ENCODE measurements at regions not wholly inside any gene's neighbourhood (a gene's known extent, or its start where the extent isn't known, plus 50 kb on each side); places are given as distances from the start of the nearest gene placed in this dataset.

DNA sequence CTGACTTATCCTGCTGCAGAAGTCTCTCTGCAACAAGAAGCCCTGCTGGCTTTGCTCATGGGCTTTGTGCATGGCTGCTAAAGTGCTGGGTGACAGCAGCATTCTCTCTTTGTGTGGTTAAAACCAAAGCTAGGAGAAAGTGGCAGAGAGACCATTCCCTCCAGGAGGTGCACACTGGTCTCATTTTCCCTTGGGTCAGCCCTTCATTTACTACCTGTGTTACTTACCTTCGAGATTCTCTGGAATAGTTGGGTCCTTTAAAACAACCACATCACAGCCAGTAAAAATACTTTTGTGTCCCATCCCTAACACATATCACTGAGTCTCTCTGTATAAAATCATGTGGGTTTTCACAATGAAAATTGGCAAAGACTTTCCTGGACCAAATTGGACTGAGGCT, 315.5 kb downstream of the IRX1 start:
- TF ChIP-seq, protein P1, sequence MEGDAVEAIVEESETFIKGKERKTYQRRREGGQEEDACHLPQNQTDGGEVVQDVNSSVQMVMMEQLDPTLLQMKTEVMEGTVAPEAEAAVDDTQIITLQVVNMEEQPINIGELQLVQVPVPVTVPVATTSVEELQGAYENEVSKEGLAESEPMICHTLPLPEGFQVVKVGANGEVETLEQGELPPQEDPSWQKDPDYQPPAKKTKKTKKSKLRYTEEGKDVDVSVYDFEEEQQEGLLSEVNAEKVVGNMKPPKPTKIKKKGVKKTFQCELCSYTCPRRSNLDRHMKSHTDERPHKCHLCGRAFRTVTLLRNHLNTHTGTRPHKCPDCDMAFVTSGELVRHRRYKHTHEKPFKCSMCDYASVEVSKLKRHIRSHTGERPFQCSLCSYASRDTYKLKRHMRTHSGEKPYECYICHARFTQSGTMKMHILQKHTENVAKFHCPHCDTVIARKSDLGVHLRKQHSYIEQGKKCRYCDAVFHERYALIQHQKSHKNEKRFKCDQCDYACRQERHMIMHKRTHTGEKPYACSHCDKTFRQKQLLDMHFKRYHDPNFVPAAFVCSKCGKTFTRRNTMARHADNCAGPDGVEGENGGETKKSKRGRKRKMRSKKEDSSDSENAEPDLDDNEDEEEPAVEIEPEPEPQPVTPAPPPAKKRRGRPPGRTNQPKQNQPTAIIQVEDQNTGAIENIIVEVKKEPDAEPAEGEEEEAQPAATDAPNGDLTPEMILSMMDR (IDR thresholded peaks at IDR 0.05) = no peak
- no peak for TF ChIP-seq POLR2A (IDR thresholded peaks at IDR 0.05)
- WGBS, 2 donors = 76 to 81% methylated on average over 1 of the region's 1 CpG
- no peak for DNase-seq (ENCODE audit: low spot score in 2 of 2)
- no peak overlapping the region for H3K4me3 ChIP-seq (ENCODE audit: low read depth, poor library complexity, severe bottlenecking)
- intact Hi-C loops (cut with DNase I; ENCODE audit: low total_unique reads) = no loop called here

DNA sequence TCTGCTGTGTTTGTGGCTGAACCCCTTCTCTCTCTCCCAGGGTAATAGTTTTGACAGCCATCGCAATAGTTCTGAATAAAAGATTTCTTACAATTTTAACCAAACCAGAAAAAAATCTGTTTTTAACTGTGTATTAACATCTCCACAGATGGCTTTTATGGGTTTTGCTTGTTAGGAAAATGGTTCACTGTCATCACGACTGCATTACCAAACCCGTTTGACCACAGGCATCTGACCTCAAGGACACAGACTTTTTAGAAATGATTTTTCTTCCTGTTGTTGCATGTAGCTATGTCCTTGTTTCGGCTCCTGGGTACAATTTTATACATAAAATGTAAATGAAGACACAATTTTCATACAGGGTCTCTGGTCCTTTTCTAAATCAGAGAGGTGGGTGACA, 316.1 kb downstream of the IRX1 start:
- no peak for TF ChIP-seq POLR2A (IDR thresholded peaks at IDR 0.05)
- TF ChIP-seq, protein P1 (IDR thresholded peaks at IDR 0.05) = no peak
- no peak overlapping the region for H3K4me3 ChIP-seq (ENCODE audit: low read depth, poor library complexity, severe bottlenecking)
- WGBS, 2 donors = 49 to 58% methylated on average over 4 of the region's 4 CpGs
- DNase-seq (ENCODE audit: low spot score in 2 of 2) = no peak
- intact Hi-C loops (cut with DNase I; ENCODE audit: low total_unique reads) = no loop called here

DNA sequence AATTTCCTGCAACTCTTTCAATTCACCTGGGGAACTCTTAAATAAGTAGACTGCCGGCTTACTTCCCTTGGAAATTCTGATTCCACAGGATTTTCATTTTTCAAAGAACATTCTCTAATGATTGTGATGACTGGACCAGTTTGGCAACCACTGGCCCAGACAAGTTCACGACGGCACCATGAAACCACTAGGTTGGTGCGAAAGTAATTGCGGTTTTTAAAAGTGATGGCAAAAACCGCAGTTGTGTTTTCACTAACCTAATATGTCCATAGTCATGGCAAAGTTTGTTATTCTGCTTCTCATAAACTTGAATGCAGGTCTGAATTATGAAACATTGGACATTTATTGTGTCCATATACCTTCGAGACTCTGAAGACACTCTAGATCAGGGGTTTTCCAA, 317.2 kb downstream of the IRX1 start:
- no peak overlapping the region for H3K4me3 ChIP-seq (ENCODE audit: low read depth, poor library complexity, severe bottlenecking)
- DNase-seq (ENCODE audit: low spot score in 2 of 2) = no peak
- TF ChIP-seq POLR2A (IDR thresholded peaks at IDR 0.05) = no peak
- TF ChIP-seq, protein P1 (IDR thresholded peaks at IDR 0.05) = no peak
- intact Hi-C loops (cut with DNase I; ENCODE audit: low total_unique reads) = no loop called here
- WGBS, 2 donors = 85 to 86% methylated on average over 7 of the region's 7 CpGs

DNA sequence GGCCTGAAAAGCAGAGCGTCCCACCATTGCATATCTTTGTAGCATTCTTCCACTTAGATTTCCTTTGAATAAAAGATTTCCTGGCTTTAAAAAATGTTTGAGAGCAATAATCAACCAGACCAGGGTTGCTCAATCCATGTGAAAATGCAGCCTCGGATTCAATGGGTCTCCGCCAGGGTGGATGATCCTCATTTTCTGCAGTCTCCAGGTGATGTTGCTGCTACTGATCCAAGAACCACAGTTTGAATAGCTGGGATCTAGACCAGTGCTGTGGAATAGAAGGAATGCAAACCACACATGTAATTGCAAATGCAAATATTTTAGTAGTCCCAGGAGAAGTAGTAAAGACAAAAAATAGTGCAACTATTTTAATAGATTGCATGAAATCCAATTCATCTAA, 317.6 kb downstream of the IRX1 start:
- no peak overlapping the region for H3K4me3 ChIP-seq (ENCODE audit: low read depth, poor library complexity, severe bottlenecking)
- TF ChIP-seq, protein P1 (IDR thresholded peaks at IDR 0.05) = no peak
- TF ChIP-seq POLR2A (IDR thresholded peaks at IDR 0.05) = no peak
- WGBS, 2 donors = 65 to 66% methylated on average over 3 of the region's 3 CpGs
- DNase-seq (ENCODE audit: low spot score in 2 of 2) = no peak
- intact Hi-C loops (cut with DNase I; ENCODE audit: low total_unique reads) = no loop called here

DNA sequence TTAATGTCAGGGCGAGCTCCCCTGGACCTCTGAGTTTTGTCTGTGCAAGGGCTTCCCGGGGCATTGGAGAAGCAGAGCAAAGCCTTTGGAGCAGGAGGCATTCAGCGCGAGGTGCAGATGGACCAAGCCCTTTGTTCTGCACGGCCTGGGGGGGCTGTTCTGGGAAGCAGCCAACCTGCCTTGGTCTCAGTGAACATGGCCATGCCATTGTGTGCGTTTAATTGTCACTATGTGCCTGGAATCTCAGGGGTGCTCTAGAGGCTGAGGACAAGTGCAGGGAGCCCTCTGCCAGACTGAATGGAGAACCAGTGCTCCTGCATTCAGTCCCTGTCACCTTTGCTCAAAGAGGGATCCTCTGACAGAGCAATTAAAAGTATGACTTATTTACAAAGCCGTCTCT, 329.4 kb downstream of the IRX1 start:
- intact Hi-C loops (cut with DNase I; ENCODE audit: low total_unique reads) = no loop called here
- TF ChIP-seq, protein P1 (IDR thresholded peaks at IDR 0.05) = no peak
- TF ChIP-seq POLR2A (IDR thresholded peaks at IDR 0.05) = no peak
- DNase-seq (ENCODE audit: low spot score in 2 of 2) = no peak
- no peak overlapping the region for H3K4me3 ChIP-seq (ENCODE audit: low read depth, poor library complexity, severe bottlenecking)
- 76 to 86% methylated on average over 7 of the region's 7 CpGs for WGBS, 2 donors

DNA sequence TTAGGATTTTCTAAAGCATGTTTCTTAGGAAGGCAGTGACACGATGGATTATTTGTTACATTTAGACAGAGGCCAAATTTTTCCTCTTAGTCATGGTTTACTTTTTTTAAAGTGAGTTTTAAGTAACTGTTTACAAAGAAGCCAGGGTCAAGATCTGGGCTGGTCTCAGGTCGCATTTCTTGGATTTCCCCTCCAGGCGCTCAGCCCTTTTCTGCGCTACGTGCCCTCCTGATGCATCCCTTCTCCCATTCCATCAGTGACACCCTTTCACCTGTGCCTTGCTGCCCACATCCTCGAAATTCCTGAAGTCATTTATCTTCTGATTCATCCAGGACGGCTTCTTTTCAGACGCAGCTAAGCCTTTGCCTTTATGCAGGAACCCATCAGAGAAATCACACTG, 330.3 kb downstream of the IRX1 start:
- WGBS, 2 donors = 70 to 79% methylated on average over 8 of the region's 8 CpGs
- H3K4me3 ChIP-seq (ENCODE audit: low read depth, poor library complexity, severe bottlenecking) = no peak overlapping the region
- TF ChIP-seq, protein P1 (IDR thresholded peaks at IDR 0.05) = no peak
- TF ChIP-seq POLR2A (IDR thresholded peaks at IDR 0.05) = no peak
- no peak for DNase-seq (ENCODE audit: low spot score in 2 of 2)
- intact Hi-C loops (cut with DNase I; ENCODE audit: low total_unique reads) = no loop called here
